ENCODE measurements at regions not wholly inside any gene's neighbourhood (a gene's known extent, or its start where the extent isn't known, plus 50 kb on each side); places are given as distances from the start of the nearest gene placed in this dataset.

- Histone ChIP-seq H2AFZ (ENCODE audit: low read depth, low read length) (no peak overlapping the region), H3K36me3 (ENCODE audit: insufficient read depth, low read length) (no peaks in the 10 kb centered on the region), H3K4me3 (ENCODE audit: insufficient read depth, low read depth, low read length) (no peak overlapping the region), H3K9ac (ENCODE audit: low read length) (no peak overlapping the region), H3K27ac (ENCODE audit: low read depth, low read length) (no peak overlapping the region), H3K27me3 (ENCODE audit: insufficient read depth, low read length) (peaks cover 3% of the 10 kb centered on the region), H3K9me3 (ENCODE audit: insufficient read depth, low read depth, low read length) (no peaks in the 10 kb centered on the region), H4K20me1 (ENCODE audit: insufficient read depth, low read length) (no peaks in the 10 kb centered on the region), H3K4me1 (ENCODE audit: insufficient read depth, low read length) (no peaks in the 10 kb centered on the region), H3K4me2 (ENCODE audit: low read length) (no peak overlapping the region), H3K79me2 (ENCODE audit: insufficient read depth, low read length) (no peaks in the 10 kb centered on the region)
- Mint-ChIP-seq H3K9me3 (ENCODE audit: unreplicated experiment) (peaks cover 2% of the 10 kb centered on the region), H3K4me3 (ENCODE audit: unreplicated experiment) (no peak overlapping the region), H3K27ac (ENCODE audit: unreplicated experiment) (no peak overlapping the region), H3K27me3 (ENCODE audit: low read depth, unreplicated experiment) (no peaks in the 10 kb centered on the region), H3K36me3 (ENCODE audit: low read depth, unreplicated experiment) (no peaks in the 10 kb centered on the region), H3K4me1 (ENCODE audit: low read depth, unreplicated experiment) (peaks cover 16% of the 10 kb centered on the region)
- TF ChIP-seq CTCF (IDR thresholded peaks at IDR 0.05; ENCODE audit: insufficient read depth, low read depth, low read length) (no peak), EZH2 (IDR thresholded peaks at IDR 0.05; ENCODE audit: insufficient read depth, low read length) (no peak)
- no peak for DNase-seq (ENCODE audit: low read depth)
- no peak for FAIRE-seq
Measured at GRCh38 chr3:40677749-40678148, 153.0 kb downstream of the ZNF621 start.

- Histone ChIP-seq H3K79me2 (ENCODE audit: insufficient read depth, low read length) (no peaks in the 10 kb centered on the region), H3K27me3 (ENCODE audit: insufficient read depth, low read length) (peaks cover 3% of the 10 kb centered on the region), H3K4me3 (ENCODE audit: insufficient read depth, low read depth, low read length) (no peak overlapping the region), H3K4me2 (ENCODE audit: low read length) (no peak overlapping the region), H3K27ac (ENCODE audit: low read depth, low read length) (no peak overlapping the region), H3K9ac (ENCODE audit: low read length) (no peak overlapping the region), H4K20me1 (ENCODE audit: insufficient read depth, low read length) (no peaks in the 10 kb centered on the region), H2AFZ (ENCODE audit: low read depth, low read length) (no peak overlapping the region), H3K9me3 (ENCODE audit: insufficient read depth, low read depth, low read length) (no peaks in the 10 kb centered on the region), H3K4me1 (ENCODE audit: insufficient read depth, low read length) (no peaks in the 10 kb centered on the region), H3K36me3 (ENCODE audit: insufficient read depth, low read length) (no peaks in the 10 kb centered on the region)
- H3K4me3 Mint-ChIP-seq (ENCODE audit: unreplicated experiment), result no peak overlapping the region
- H3K4me1 Mint-ChIP-seq (ENCODE audit: low read depth, unreplicated experiment), result peaks cover 16% of the 10 kb centered on the region
- no peak for DNase-seq (ENCODE audit: low read depth)
- no peak for FAIRE-seq
- no peaks in the 10 kb centered on the region for H3K36me3 Mint-ChIP-seq (ENCODE audit: low read depth, unreplicated experiment)
- peaks cover 2% of the 10 kb centered on the region for H3K9me3 Mint-ChIP-seq (ENCODE audit: unreplicated experiment)
- TF ChIP-seq CTCF (IDR thresholded peaks at IDR 0.05; ENCODE audit: insufficient read depth, low read depth, low read length) (no peak), EZH2 (IDR thresholded peaks at IDR 0.05; ENCODE audit: insufficient read depth, low read length) (no peak)
- H3K27ac Mint-ChIP-seq (ENCODE audit: unreplicated experiment), result no peak overlapping the region
- H3K27me3 Mint-ChIP-seq (ENCODE audit: low read depth, unreplicated experiment), result no peaks in the 10 kb centered on the region
Measured at GRCh38 chr3:40679290-40679689, 154.5 kb downstream of the ZNF621 start.

- Mint-ChIP-seq H3K27ac (ENCODE audit: unreplicated experiment) (no peak overlapping the region), H3K4me1 (ENCODE audit: low read depth, unreplicated experiment) (peaks cover 16% of the 10 kb centered on the region), H3K4me3 (ENCODE audit: unreplicated experiment) (no peak overlapping the region), H3K27me3 (ENCODE audit: low read depth, unreplicated experiment) (no peaks in the 10 kb centered on the region), H3K36me3 (ENCODE audit: low read depth, unreplicated experiment) (no peaks in the 10 kb centered on the region), H3K9me3 (ENCODE audit: unreplicated experiment) (no peaks in the 10 kb centered on the region)
- no peak for TF ChIP-seq EZH2 (IDR thresholded peaks at IDR 0.05; ENCODE audit: insufficient read depth, low read length)
- no peak for TF ChIP-seq CTCF (IDR thresholded peaks at IDR 0.05; ENCODE audit: insufficient read depth, low read depth, low read length)
- Histone ChIP-seq H3K36me3 (ENCODE audit: insufficient read depth, low read length) (no peaks in the 10 kb centered on the region), H4K20me1 (ENCODE audit: insufficient read depth, low read length) (no peaks in the 10 kb centered on the region), H2AFZ (ENCODE audit: low read depth, low read length) (no peak overlapping the region), H3K9me3 (ENCODE audit: insufficient read depth, low read depth, low read length) (no peaks in the 10 kb centered on the region), H3K4me1 (ENCODE audit: insufficient read depth, low read length) (no peaks in the 10 kb centered on the region), H3K27me3 (ENCODE audit: insufficient read depth, low read length) (peaks cover 3% of the 10 kb centered on the region), H3K9ac (ENCODE audit: low read length) (no peak overlapping the region), H3K4me3 (ENCODE audit: insufficient read depth, low read depth, low read length) (no peak overlapping the region), H3K27ac (ENCODE audit: low read depth, low read length) (no peak overlapping the region), H3K4me2 (ENCODE audit: low read length) (no peak overlapping the region), H3K79me2 (ENCODE audit: insufficient read depth, low read length) (no peaks in the 10 kb centered on the region)
- no peak for FAIRE-seq
- no peak for DNase-seq (ENCODE audit: low read depth)
Measured at GRCh38 chr3:40680685-40681657, 156.2 kb downstream of the ZNF621 start.
